ENCODE measurements at regions not wholly inside any gene's neighbourhood (a gene's known extent, or its start where the extent isn't known, plus 50 kb on each side); places are given as distances from the start of the nearest gene placed in this dataset.

- no peaks in the 10 kb centered on the region for H3K4me1 Mint-ChIP-seq
- H3K4me3 Mint-ChIP-seq = no peak overlapping the region
- CTCF ChIA-PET = no interaction called here
- H3K9me3 Mint-ChIP-seq (ENCODE audit: low read depth) = no peaks in the 10 kb centered on the region
- POLR2A ChIA-PET = no interaction called here
- no peak overlapping the region for H3K27ac Mint-ChIP-seq
- no peaks in the 10 kb centered on the region for H3K27me3 Mint-ChIP-seq
- no peak for DNase-seq
- no peak for ATAC-seq
- H3K36me3 Mint-ChIP-seq (ENCODE audit: low read depth) = no peaks in the 10 kb centered on the region
- intact Hi-C loops (cut with DNase I, micrococcal nuclease) = no loop called here
These were observed 1132.6 kb downstream of the MAT2B start for GRCh38 chr5:164637931-164638521.

- ATAC-seq (no peak), DNase-seq (no peak)
- ChIA-PET CTCF (no interaction called here), POLR2A (no interaction called here)
- no peaks in the 10 kb centered on the region for H3K27me3 Mint-ChIP-seq
- no peaks in the 10 kb centered on the region for H3K4me1 Mint-ChIP-seq
- H3K4me3 Mint-ChIP-seq = no peak overlapping the region
- no peaks in the 10 kb centered on the region for H3K36me3 Mint-ChIP-seq (ENCODE audit: low read depth)
- peaks cover 5% of the 10 kb centered on the region for H3K9me3 Mint-ChIP-seq (ENCODE audit: low read depth)
- no peak overlapping the region for H3K27ac Mint-ChIP-seq
- intact Hi-C loops (cut with DNase I, micrococcal nuclease) = no loop called here
These were observed 1143.8 kb downstream of the MAT2B start for GRCh38 chr5:164649266-164649665.

- Mint-ChIP-seq H3K27me3 (no peaks in the 10 kb centered on the region), H3K4me3 (no peak overlapping the region), H3K27ac (no peak overlapping the region), H3K36me3 (ENCODE audit: low read depth) (no peaks in the 10 kb centered on the region), H3K9me3 (ENCODE audit: low read depth) (peaks cover 2% of the 10 kb centered on the region), H3K4me1 (no peaks in the 10 kb centered on the region)
- ChIA-PET POLR2A (no interaction called here), CTCF (no interaction called here)
- intact Hi-C loops (cut with DNase I, micrococcal nuclease) = no loop called here
- DNase-seq (no peak), ATAC-seq (no peak)
These were observed 1145.0 kb downstream of the MAT2B start for GRCh38 chr5:164650427-164650826.

- Mint-ChIP-seq H3K9me3 (ENCODE audit: low read depth) (peaks cover 2% of the 10 kb centered on the region), H3K27ac (no peak overlapping the region), H3K4me1 (no peaks in the 10 kb centered on the region), H3K27me3 (no peaks in the 10 kb centered on the region), H3K4me3 (no peak overlapping the region), H3K36me3 (ENCODE audit: low read depth) (no peaks in the 10 kb centered on the region)
- intact Hi-C loops (cut with DNase I, micrococcal nuclease) = no loop called here
- DNase-seq (no peak), ATAC-seq (no peak)
- ChIA-PET CTCF (no interaction called here), POLR2A (no interaction called here)
These were observed 1146.3 kb downstream of the MAT2B start for GRCh38 chr5:164651546-164652275.

GRCh38 chr5:164652276-164652660, 1146.8 kb downstream of the MAT2B start:
- ChIA-PET CTCF (no interaction called here), POLR2A (no interaction called here)

GRCh38 chr5:164663198-164663989, 1158.0 kb downstream of the MAT2B start:
- intact Hi-C loops (cut with DNase I, micrococcal nuclease) = no loop called here
- ATAC-seq (no peak), DNase-seq (no peak)
- no peak overlapping the region for H3K4me3 Mint-ChIP-seq
- ChIA-PET CTCF (no interaction called here), POLR2A (no interaction called here)
- H3K4me1 Mint-ChIP-seq = no peaks in the 10 kb centered on the region
- H3K9me3 Mint-ChIP-seq (ENCODE audit: low read depth) = no peaks in the 10 kb centered on the region
- H3K36me3 Mint-ChIP-seq (ENCODE audit: low read depth) = no peaks in the 10 kb centered on the region
- H3K27me3 Mint-ChIP-seq = no peaks in the 10 kb centered on the region
- no peak overlapping the region for H3K27ac Mint-ChIP-seq

More at GRCh38 chr5:164652276-164652660, 1146.8 kb downstream of the MAT2B start:
- Mint-ChIP-seq H3K27ac (no peak overlapping the region), H3K4me3 (no peak overlapping the region), H3K36me3 (ENCODE audit: low read depth) (no peaks in the 10 kb centered on the region), H3K4me1 (no peaks in the 10 kb centered on the region), H3K9me3 (ENCODE audit: low read depth) (peaks cover 2% of the 10 kb centered on the region), H3K27me3 (no peaks in the 10 kb centered on the region)
- no peak for DNase-seq
- intact Hi-C loops (cut with DNase I, micrococcal nuclease) = no loop called here
- no peak for ATAC-seq

- Mint-ChIP-seq H3K4me1 (no peaks in the 10 kb centered on the region), H3K27ac (no peak overlapping the region), H3K4me3 (no peak overlapping the region), H3K36me3 (ENCODE audit: low read depth) (no peaks in the 10 kb centered on the region), H3K9me3 (ENCODE audit: low read depth) (no peaks in the 10 kb centered on the region), H3K27me3 (no peaks in the 10 kb centered on the region)
- intact Hi-C loops (cut with DNase I, micrococcal nuclease) = loop anchor here in 1 of 2 experiments (5.0 kb wide), 1 partner anchor 1104 kb away; no protein-coding TSS in a partner anchor
- CTCF ChIA-PET = interaction anchor here (0.6 kb wide), 1 partner anchor 603 kb away, joined by 3 read pairs; no protein-coding TSS in a partner anchor
- POLR2A ChIA-PET = no interaction called here
- ATAC-seq (no peak), DNase-seq (no peak)
These were observed 1166.2 kb downstream of the MAT2B start for GRCh38 chr5:164671640-164672039.

- H3K4me3 Mint-ChIP-seq = no peak overlapping the region
- intact Hi-C loops (cut with DNase I, micrococcal nuclease) = loop anchor here in 1 of 2 experiments (5.0 kb wide), 1 partner anchor 1105 kb away; no protein-coding TSS in a partner anchor
- ATAC-seq (no peak), DNase-seq (no peak)
- no peaks in the 10 kb centered on the region for H3K4me1 Mint-ChIP-seq
- H3K27ac Mint-ChIP-seq = no peak overlapping the region
- H3K9me3 Mint-ChIP-seq (ENCODE audit: low read depth) = no peaks in the 10 kb centered on the region
- H3K27me3 Mint-ChIP-seq = no peaks in the 10 kb centered on the region
- POLR2A ChIA-PET = no interaction called here
- CTCF ChIA-PET = interaction anchor here (0.6 kb wide), 2 partner anchors 11 to 603 kb away, joined by 3 read pairs; no protein-coding TSS in a partner anchor
- no peaks in the 10 kb centered on the region for H3K36me3 Mint-ChIP-seq (ENCODE audit: low read depth)
These were observed 1166.8 kb downstream of the MAT2B start for GRCh38 chr5:164672205-164672604.

- ChIA-PET POLR2A (no interaction called here), CTCF (interaction anchor here (0.6 kb wide), 1 partner anchor 11 kb away, joined by 3 read pairs; no protein-coding TSS in a partner anchor)
- Mint-ChIP-seq H3K4me3 (no peak overlapping the region), H3K9me3 (ENCODE audit: low read depth) (no peaks in the 10 kb centered on the region), H3K27ac (no peak overlapping the region), H3K4me1 (no peaks in the 10 kb centered on the region), H3K36me3 (ENCODE audit: low read depth) (no peaks in the 10 kb centered on the region), H3K27me3 (no peaks in the 10 kb centered on the region)
- ATAC-seq = no peak
- no peak for DNase-seq
- intact Hi-C loops (cut with DNase I, micrococcal nuclease) = loop anchor here in 1 of 2 experiments (5.0 kb wide), 1 partner anchor 1106 kb away; no protein-coding TSS in a partner anchor
These were observed 1167.7 kb downstream of the MAT2B start for GRCh38 chr5:164672931-164673694.

GRCh38 chr5:164679461-164679860, 1174.0 kb downstream of the MAT2B start:
- Mint-ChIP-seq H3K27me3 (no peaks in the 10 kb centered on the region), H3K9me3 (ENCODE audit: low read depth) (peaks cover 2% of the 10 kb centered on the region), H3K4me1 (no peaks in the 10 kb centered on the region), H3K4me3 (no peak overlapping the region), H3K36me3 (ENCODE audit: low read depth) (no peaks in the 10 kb centered on the region), H3K27ac (no peak overlapping the region)
- ChIA-PET POLR2A (no interaction called here), CTCF (no interaction called here)
- no peak for DNase-seq
- ATAC-seq = no peak
- intact Hi-C loops (cut with DNase I, micrococcal nuclease) = no loop called here

- ChIA-PET POLR2A (no interaction called here), CTCF (no interaction called here)
- no peak for ATAC-seq
- peaks cover 2% of the 10 kb centered on the region for H3K9me3 Mint-ChIP-seq (ENCODE audit: low read depth)
- no peak overlapping the region for H3K27ac Mint-ChIP-seq
- no peaks in the 10 kb centered on the region for H3K36me3 Mint-ChIP-seq (ENCODE audit: low read depth)
- H3K4me1 Mint-ChIP-seq = no peaks in the 10 kb centered on the region
- H3K27me3 Mint-ChIP-seq = no peaks in the 10 kb centered on the region
- intact Hi-C loops (cut with DNase I, micrococcal nuclease) = no loop called here
- DNase-seq = no peak
- H3K4me3 Mint-ChIP-seq = no peak overlapping the region
These were observed 1174.8 kb downstream of the MAT2B start for GRCh38 chr5:164680216-164680615.
